PFSK-1 (cell line): ENCODE measurements at regions not wholly inside any gene's neighbourhood (a gene's known extent, or its start where the extent isn't known, plus 50 kb on each side); places are given as distances from the start of the nearest gene placed in this dataset.

ENCODE experiments used
- SIN3A ChIP-seq: IDR thresholded peaks from 2 replicates; pipeline ENCODE4 v1.6.1; 2012; ENCODE audit warnings: mild to moderate bottlenecking, low read length, moderate library complexity, borderline replicate concordance; ENCODE audit not compliant: insufficient read depth
- TAF1 ChIP-seq: IDR thresholded peaks from 2 replicates; pipeline ENCODE4 v1.6.1; 2012; ENCODE audit warnings: low read length, control low read depth, borderline replicate concordance; ENCODE audit not compliant: insufficient read depth

GRCh38 chr7:125877246-125877645 lies 947.6 kb upstream of the POT1 start:
- no peak for TF ChIP-seq TAF1
- no peak for TF ChIP-seq SIN3A
